Left lung (tissue), 4 donors: ENCODE measurements at regions not wholly inside any gene's neighbourhood (a gene's known extent, or its start where the extent isn't known, plus 50 kb on each side); places are given as distances from the start of the nearest gene placed in this dataset.

ENCODE experiments used
- ATAC-seq: fragments of 200-7000 bp; cut with Tn5 transposase; one replicate; pipeline ENCODE4 v1.9.1; 2020; ENCODE audit warnings: moderate library complexity
- DNase-seq, 4 donors: peaks; one replicate each; pipeline ENCODE4 v3.0.0-alpha.2; 2013 to 2020
- H3K27ac ChIP-seq, 2 donors: fragments of 200-600 bp; sonication (generic) in 1 of 2; one replicate each; pipeline versions ENCODE4 v1.5.0 to v1.8.0; 2020 to 2021
- H3K27me3 ChIP-seq, 2 donors: fragments of 200-600 bp; sonication (generic) in 1 of 2; one replicate each; pipeline versions ENCODE4 v1.5.0 to v1.8.0; 2020 to 2021
- H3K36me3 ChIP-seq, 2 donors: fragments of 200-600 bp; sonication (generic) in 1 of 2; one replicate each; pipeline versions ENCODE4 v1.5.0 to v1.8.0; 2020 to 2021
- H3K4me1 ChIP-seq, 2 donors: fragments of 200-600 bp; one replicate each; pipeline ENCODE4 v1.8.0; 2021
- H3K4me3 ChIP-seq, 2 donors: fragments of 200-600 bp; sonication (generic) in 1 of 2; one replicate each; pipeline versions ENCODE4 v1.5.0 to v1.8.0; 2020 to 2021; ENCODE audit warnings: mild to moderate bottlenecking in 1 of 2
- H3K9me3 ChIP-seq, 2 donors: fragments of 200-600 bp; sonication (generic) in 1 of 2; one replicate each; pipeline versions ENCODE4 v1.5.0 to v1.8.0; 2020 to 2021
- CTCF ChIP-seq, 2 donors: fragments of 200-600 bp; sonication (generic) in 1 of 2; IDR thresholded peaks; one replicate each; pipeline versions ENCODE4 v1.5.0 to v1.8.0; 2021; ENCODE audit warnings: antibody characterized with exemption in 2 of 2
- intact Hi-C, 2 donors: fragments of 100-400 bp; cut with DNase I; formaldehyde crosslinking; loops; one replicate each; pipeline versions ENCODE4 v1.11.2 to v1.14.2; 2022
- donor health status: DM: no; HTN: yes; CAD: no.
- donor health status: DM: no; HTN: no; CAD: no.

- H3K27me3 ChIP-seq, result no peaks in the 10 kb centered on the region
- intact Hi-C loops, result no loop called here
- no peak for DNase-seq
- TF ChIP-seq CTCF (IDR thresholded peaks at IDR 0.05), result no peak
- H3K4me3 ChIP-seq, result no peak overlapping the region
- no peak overlapping the region for H3K27ac ChIP-seq
- ATAC-seq, result peak; percentile 47
- H3K36me3 ChIP-seq, result no peaks in the 10 kb centered on the region
- no peaks in the 10 kb centered on the region for H3K4me1 ChIP-seq
- H3K9me3 ChIP-seq, result no peaks in the 10 kb centered on the region
These were observed 674.7 kb upstream of the TMEM132C start for GRCh38 chr12:127592245-127592644.

DNA sequence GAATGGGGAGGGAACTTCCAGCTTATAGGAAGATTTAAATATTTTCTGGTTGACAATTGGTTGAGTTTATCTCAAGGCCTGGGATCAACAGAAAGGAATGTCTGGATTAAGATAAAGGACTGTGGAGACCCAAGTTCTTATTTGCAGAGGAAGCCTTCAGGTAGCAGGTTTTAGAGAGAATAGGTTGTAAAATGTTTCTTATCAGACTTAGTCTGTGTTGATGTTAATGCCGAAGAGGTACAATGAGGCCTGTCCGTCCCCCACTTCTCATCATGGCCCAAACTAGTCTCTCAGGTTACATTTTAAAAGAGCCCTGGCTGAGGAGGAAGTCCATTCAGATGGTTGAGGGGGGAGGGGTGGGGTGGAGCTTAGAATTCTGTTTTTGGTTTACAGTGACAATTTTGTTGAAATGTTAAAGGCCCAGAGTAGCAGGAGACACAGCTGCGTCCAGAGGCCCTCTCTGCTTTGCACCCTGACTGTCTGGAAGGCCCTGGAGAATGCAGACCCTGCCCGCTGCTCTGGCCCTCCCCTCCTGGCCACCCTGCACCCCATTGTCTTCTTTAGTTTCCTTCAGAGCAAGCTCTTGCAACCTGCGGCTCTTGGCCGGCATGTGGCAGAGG is 672.5 kb upstream of the TMEM132C start:
- H3K4me1 ChIP-seq, result no peaks in the 10 kb centered on the region
- ATAC-seq (no peak), DNase-seq (no peak)
- no peak overlapping the region for H3K4me3 ChIP-seq
- H3K27ac ChIP-seq, result no peak overlapping the region
- intact Hi-C loops, result no loop called here
- no peaks in the 10 kb centered on the region for H3K9me3 ChIP-seq
- no peak for TF ChIP-seq CTCF (IDR thresholded peaks at IDR 0.05)
- H3K27me3 ChIP-seq, result no peaks in the 10 kb centered on the region
- no peaks in the 10 kb centered on the region for H3K36me3 ChIP-seq

- ATAC-seq, result no peak
- H3K27me3 ChIP-seq, result no peaks in the 10 kb centered on the region
- H3K36me3 ChIP-seq, result no peaks in the 10 kb centered on the region
- no peak overlapping the region for H3K4me3 ChIP-seq
- H3K4me1 ChIP-seq, result no peaks in the 10 kb centered on the region
- H3K27ac ChIP-seq, result no peak overlapping the region
- TF ChIP-seq CTCF (IDR thresholded peaks at IDR 0.05), result no peak
- DNase-seq, result no peak
- no peaks in the 10 kb centered on the region for H3K9me3 ChIP-seq
- intact Hi-C loops, result no loop called here
These were observed 671.5 kb upstream of the TMEM132C start for GRCh38 chr12:127595506-127595905.

DNA sequence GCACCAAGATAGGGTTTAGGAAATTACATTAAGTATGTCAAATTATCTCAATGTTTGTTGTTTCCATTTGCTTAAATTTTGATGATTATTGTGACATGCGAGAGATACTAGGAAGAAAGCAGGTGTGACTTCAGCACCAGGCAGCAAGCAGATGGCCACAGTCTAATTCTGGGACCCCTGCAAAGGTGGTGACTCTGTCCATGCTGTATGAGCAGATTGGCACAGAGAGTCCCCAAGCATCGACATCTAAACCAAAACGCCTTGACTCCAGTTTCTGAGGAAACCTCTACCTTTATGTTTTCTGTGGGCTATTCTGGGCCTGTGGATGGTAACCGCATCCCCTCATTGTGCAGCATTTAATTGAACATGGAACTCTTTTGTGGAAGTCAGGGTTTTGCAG is 670.1 kb upstream of the TMEM132C start:
- Histone ChIP-seq H3K27me3 (no peaks in the 10 kb centered on the region), H3K4me3 (no peak overlapping the region), H3K4me1 (no peaks in the 10 kb centered on the region), H3K9me3 (no peaks in the 10 kb centered on the region), H3K36me3 (no peaks in the 10 kb centered on the region), H3K27ac (no peak overlapping the region)
- no peak for TF ChIP-seq CTCF (IDR thresholded peaks at IDR 0.05)
- intact Hi-C loops, result no loop called here
- no peak for ATAC-seq
- DNase-seq, result no peak

GRCh38 chr12:127599436-127599835 is 667.5 kb upstream of the TMEM132C start:
- intact Hi-C loops, result no loop called here
- H3K4me3 ChIP-seq, result no peak overlapping the region
- no peak overlapping the region for H3K27ac ChIP-seq
- no peaks in the 10 kb centered on the region for H3K9me3 ChIP-seq
- H3K36me3 ChIP-seq, result no peaks in the 10 kb centered on the region
- no peaks in the 10 kb centered on the region for H3K4me1 ChIP-seq
- TF ChIP-seq CTCF (IDR thresholded peaks at IDR 0.05), result no peak
- no peaks in the 10 kb centered on the region for H3K27me3 ChIP-seq
- DNase-seq (no peak), ATAC-seq (no peak)
